ENCODE measurements at regions not wholly inside any gene's neighbourhood (a gene's known extent, or its start where the extent isn't known, plus 50 kb on each side); places are given as distances from the start of the nearest gene placed in this dataset.

- no peak for DNase-seq
Measured at GRCh38 chr1:213657013-213657412, 330.8 kb upstream of the PROX1 start.

- no peak for DNase-seq
Measured at GRCh38 chr1:213657879-213658278, 329.9 kb upstream of the PROX1 start.

- DNase-seq: no peak
Measured at GRCh38 chr1:213658457-213658856, 329.3 kb upstream of the PROX1 start.

GRCh38 chr1:213659580-213660547, 327.9 kb upstream of the PROX1 start:
- no peak for DNase-seq

- DNase-seq: no peak
Measured at GRCh38 chr1:213661302-213661701, 326.5 kb upstream of the PROX1 start.

GRCh38 chr1:213666113-213666512, 321.7 kb upstream of the PROX1 start:
- no peak for DNase-seq

GRCh38 chr1:213666922-213667321, 320.9 kb upstream of the PROX1 start:
- no peak for DNase-seq

GRCh38 chr1:213669512-213669911, 318.3 kb upstream of the PROX1 start:
- DNase-seq: no peak

- DNase-seq: no peak
Measured at GRCh38 chr1:213669964-213670691, 317.6 kb upstream of the PROX1 start.

GRCh38 chr1:213670692-213671023, 317.1 kb upstream of the PROX1 start:
- DNase-seq: no peak

- no peak for DNase-seq
Measured at GRCh38 chr1:213675043-213675442, 312.7 kb upstream of the PROX1 start.

GRCh38 chr1:213676736-213677135, 311.0 kb upstream of the PROX1 start:
- no peak for DNase-seq

GRCh38 chr1:213678348-213678747, 309.4 kb upstream of the PROX1 start:
- DNase-seq: no peak

- DNase-seq: no peak
Measured at GRCh38 chr1:213678753-213679152, 309.0 kb upstream of the PROX1 start.

GRCh38 chr1:213679153-213679552, 308.6 kb upstream of the PROX1 start:
- no peak for DNase-seq

- no peak for DNase-seq
Measured at GRCh38 chr1:213680677-213681325, 307.0 kb upstream of the PROX1 start.

- no peak for DNase-seq
Measured at GRCh38 chr1:213681788-213682340, 305.9 kb upstream of the PROX1 start.

GRCh38 chr1:213683529-213683928, 304.2 kb upstream of the PROX1 start:
- no peak for DNase-seq

GRCh38 chr1:213684454-213684853, 303.3 kb upstream of the PROX1 start:
- no peak for DNase-seq

- DNase-seq: no peak
Measured at GRCh38 chr1:213685992-213686582, 301.7 kb upstream of the PROX1 start.

GRCh38 chr1:213686983-213687382, 300.8 kb upstream of the PROX1 start:
- no peak for DNase-seq

GRCh38 chr1:213687832-213688231, 299.9 kb upstream of the PROX1 start:
- no peak for DNase-seq

GRCh38 chr1:213688655-213689054, 299.1 kb upstream of the PROX1 start:
- DNase-seq: no peak

Measured in activated CD4-positive, CD25-positive, alpha-beta regulatory T cell (primary cell).